DOHH2 (cell line): ENCODE measurements at regions not wholly inside any gene's neighbourhood (a gene's known extent, or its start where the extent isn't known, plus 50 kb on each side); places are given as distances from the start of the nearest gene placed in this dataset.

Source experiments
- CTCF ChIP-seq: fragments of 200-600 bp; sonication (generic); IDR thresholded peaks from one replicate; pipeline ENCODE4 v1.5.1; 2014; ENCODE audit warnings: antibody characterized with exemption, mild to moderate bottlenecking, low read depth, low read length; ENCODE audit not compliant: poor library complexity, severe bottlenecking
- EZH2phosphoT487 ChIP-seq: fragments of 200-600 bp; sonication (generic); IDR thresholded peaks from 2 replicates; pipeline ENCODE4 v1.6.1; 2017; ENCODE audit warnings: borderline replicate concordance, mild to moderate bottlenecking, antibody characterized with exemption, low read length, moderate library complexity, mixed read lengths

GRCh38 chr11:110829873-110830272 lies 117.6 kb upstream of the ARHGAP20 start:
- TF ChIP-seq CTCF (no peak), EZH2phosphoT487 (no peak)
